Common myeloid progenitor, CD34-positive (primary cell): ENCODE measurements at regions not wholly inside any gene's neighbourhood (a gene's known extent, or its start where the extent isn't known, plus 50 kb on each side); places are given as distances from the start of the nearest gene placed in this dataset.

Source experiments
- CTCF ChIA-PET: fragments of 350-600 bp; sonication (Branson Sonifier 250); formaldehyde crosslinking; loops from one replicate; lab custom pipeline; 2021; ENCODE audit warnings: antibody characterized with exemption; lab: Charles Lee
- POLR2A ChIA-PET: fragments of 350-600 bp; sonication (Branson Sonifier 250); formaldehyde crosslinking; loops from one replicate; lab custom pipeline; 2021; ENCODE audit warnings: antibody characterized with exemption; lab: Charles Lee
- DNase-seq, 3 donors: peaks; one replicate each; pipeline versions ENCODE4 v3.0.0 to v3.0.0-alpha.2; 2013
- H3K27ac ChIP-seq, 2 experiments: 1 replicate in 1 of 2; 2 replicates in 1 of 2; pipeline ENCODE4 v1.7.0; 2013; ENCODE audit warnings: inconsistent platforms in 2 of 2, low read length in 2 of 2, mild to moderate bottlenecking in 2 of 2, low read depth in 1 of 2, moderate library complexity in 1 of 2; ENCODE audit not compliant: severe bottlenecking in 2 of 2, insufficient read depth in 1 of 2, poor library complexity in 1 of 2
- H3K27me3 ChIP-seq, 5 experiments: replicated peaks in 2 of 5; 1 replicate in 3 of 5; 2 replicates in 2 of 5; pipeline versions ENCODE4 v1.6.1 to v1.7.0; 2013; ENCODE audit warnings: low read length in 4 of 5, mild to moderate bottlenecking in 2 of 5, moderate library complexity in 2 of 5, inconsistent platforms in 1 of 5; ENCODE audit not compliant: insufficient read depth in 5 of 5, control insufficient read depth in 4 of 5
- H3K36me3 ChIP-seq, 4 experiments: 1 replicate in 2 of 4; 2 replicates in 2 of 4; pipeline versions ENCODE4 v1.6.1 to v1.7.0; 2013; ENCODE audit warnings: low read length in 3 of 4, control low read depth in 1 of 4, mild to moderate bottlenecking in 1 of 4; ENCODE audit not compliant: control insufficient read depth in 4 of 4, insufficient read depth in 4 of 4
- H3K4me1 ChIP-seq, 4 experiments: 1 replicate in 3 of 4; 2 replicates in 1 of 4; pipeline versions ENCODE4 v1.6.1 to v1.7.1; 2013; ENCODE audit warnings: low read length in 3 of 4, mild to moderate bottlenecking in 3 of 4, control low read depth in 1 of 4, inconsistent platforms in 1 of 4, moderate library complexity in 1 of 4; ENCODE audit not compliant: control insufficient read depth in 4 of 4, insufficient read depth in 4 of 4; ENCODE audit errors: control extremely low read depth in 1 of 4
- H3K4me3 ChIP-seq, 7 experiments: 1 replicate in 4 of 7; 2 replicates in 3 of 7; pipeline versions ENCODE4 v1.5.1 to v1.7.0; 2013; ENCODE audit warnings: mild to moderate bottlenecking in 7 of 7, low read length in 6 of 7, moderate library complexity in 6 of 7, inconsistent platforms in 2 of 7, low read depth in 2 of 7, control low read depth in 1 of 7; ENCODE audit not compliant: insufficient read depth in 4 of 7, control insufficient read depth in 1 of 7; ENCODE audit errors: extremely low read depth in 1 of 7
- H3K9me3 ChIP-seq, 5 experiments: 1 replicate in 4 of 5; 2 replicates in 1 of 5; pipeline versions ENCODE4 v1.6.1 to v1.7.1; 2013; ENCODE audit warnings: low read length in 4 of 5, mild to moderate bottlenecking in 2 of 5, inconsistent platforms in 1 of 5, low read depth in 1 of 5, moderate library complexity in 1 of 5; ENCODE audit not compliant: control insufficient read depth in 4 of 5, insufficient read depth in 2 of 5; ENCODE audit errors: control extremely low read depth in 1 of 5
- WGBS: methylation state at CpG from one replicate; pipeline ENCODE4 v1.1.5; 2013; ENCODE audit not compliant: insufficient coverage; 5-methylcytosine and 5-hydroxymethylcytosine counted together

DNA sequence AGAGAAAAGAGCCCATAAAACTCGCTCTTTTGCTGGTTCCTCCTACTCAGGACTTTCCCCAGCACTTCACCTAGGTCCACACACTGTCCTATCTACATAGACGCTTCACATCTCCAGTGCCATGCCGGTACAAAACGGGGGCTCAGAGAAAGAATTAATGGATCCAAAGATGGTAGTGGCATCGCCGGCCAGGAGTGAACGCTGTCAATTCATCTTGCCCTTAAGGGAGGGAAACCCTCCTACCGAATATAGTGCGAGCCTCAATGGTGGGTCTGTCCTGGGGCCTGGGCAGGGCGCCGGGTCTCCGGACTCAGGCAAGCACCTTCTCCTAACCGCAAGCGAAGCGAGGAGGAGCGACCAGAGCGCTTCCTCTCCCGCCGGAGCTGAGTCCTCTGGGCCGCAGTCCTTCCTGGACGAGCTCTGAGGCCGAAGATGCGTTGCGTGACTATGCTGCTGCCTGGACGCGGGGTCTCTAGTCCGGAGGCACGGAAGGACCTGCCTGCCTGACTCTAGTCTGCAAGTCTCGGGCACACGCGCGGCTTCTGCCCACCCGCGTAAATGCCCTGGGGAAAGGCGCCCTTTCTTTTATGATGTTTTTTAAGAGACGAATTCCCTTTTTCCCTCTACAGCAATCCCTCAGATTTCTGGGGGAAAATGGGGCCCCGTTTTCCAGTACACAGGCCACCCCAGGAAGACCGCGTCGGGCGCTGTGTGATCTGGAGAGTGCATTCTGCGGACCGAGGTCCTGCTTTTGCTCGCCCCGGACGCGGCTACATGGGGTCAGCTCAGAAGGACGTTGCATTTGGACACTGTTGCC, 100.1 kb upstream of the PRDM1 start:
- H3K4me1 ChIP-seq = peaks cover 0 to 23% (median 17%) of the 10 kb centered on the region in 4 experiments
- peaks cover 0 to 5% (median 0%) of the 10 kb centered on the region in 5 experiments for H3K9me3 ChIP-seq
- peak overlapping the region in 4 of 7 experiments; percentile 46 to 48 (median 46) for H3K4me3 ChIP-seq
- ChIA-PET POLR2A (no interaction called here), CTCF (no interaction called here)
- no peaks in the 10 kb centered on the region for H3K36me3 ChIP-seq
- DNase-seq = peak in 1 of 3 donors; percentile 42
- H3K27me3 ChIP-seq = peaks cover 9 to 95% (median 60%) of the 10 kb centered on the region in 5 experiments
- no peak overlapping the region for H3K27ac ChIP-seq
- 13% methylated on average over 38 of the region's 48 CpGs for WGBS

GRCh38 chr6:105985098-105985815, 100.9 kb upstream of the PRDM1 start:
- H3K36me3 ChIP-seq = no peaks in the 10 kb centered on the region
- WGBS = 35% methylated on average over 4 of the region's 5 CpGs
- peaks cover 11 to 94% (median 57%) of the 10 kb centered on the region in 5 experiments for H3K27me3 ChIP-seq
- DNase-seq = no peak
- ChIA-PET CTCF (no interaction called here), POLR2A (no interaction called here)
- H3K27ac ChIP-seq = no peak overlapping the region
- peaks cover 0 to 26% (median 19%) of the 10 kb centered on the region in 4 experiments for H3K4me1 ChIP-seq
- peak overlapping the region in 1 of 7 experiments; percentile 48 for H3K4me3 ChIP-seq
- H3K9me3 ChIP-seq = peaks cover 0 to 5% (median 0%) of the 10 kb centered on the region in 5 experiments

- Histone ChIP-seq H3K4me3 (no peak overlapping the region), H3K36me3 (no peaks in the 10 kb centered on the region), H3K9me3 (peaks cover 0 to 5% (median 0%) of the 10 kb centered on the region in 5 experiments), H3K27me3 (peaks cover 9 to 79% (median 43%) of the 10 kb centered on the region in 5 experiments), H3K27ac (no peak overlapping the region), H3K4me1 (peaks cover 0 to 26% (median 19%) of the 10 kb centered on the region in 4 experiments)
- no peak for DNase-seq
- CTCF ChIA-PET = interaction anchor here (1.0 to 1.8 kb wide), 2 partner anchors 9 to 90 kb away, joined by 3 to 7 read pairs; no protein-coding TSS in a partner anchor
- POLR2A ChIA-PET = no interaction called here
Observed at GRCh38 chr6:105983763-105984162, 102.4 kb upstream of the PRDM1 start.

DNA sequence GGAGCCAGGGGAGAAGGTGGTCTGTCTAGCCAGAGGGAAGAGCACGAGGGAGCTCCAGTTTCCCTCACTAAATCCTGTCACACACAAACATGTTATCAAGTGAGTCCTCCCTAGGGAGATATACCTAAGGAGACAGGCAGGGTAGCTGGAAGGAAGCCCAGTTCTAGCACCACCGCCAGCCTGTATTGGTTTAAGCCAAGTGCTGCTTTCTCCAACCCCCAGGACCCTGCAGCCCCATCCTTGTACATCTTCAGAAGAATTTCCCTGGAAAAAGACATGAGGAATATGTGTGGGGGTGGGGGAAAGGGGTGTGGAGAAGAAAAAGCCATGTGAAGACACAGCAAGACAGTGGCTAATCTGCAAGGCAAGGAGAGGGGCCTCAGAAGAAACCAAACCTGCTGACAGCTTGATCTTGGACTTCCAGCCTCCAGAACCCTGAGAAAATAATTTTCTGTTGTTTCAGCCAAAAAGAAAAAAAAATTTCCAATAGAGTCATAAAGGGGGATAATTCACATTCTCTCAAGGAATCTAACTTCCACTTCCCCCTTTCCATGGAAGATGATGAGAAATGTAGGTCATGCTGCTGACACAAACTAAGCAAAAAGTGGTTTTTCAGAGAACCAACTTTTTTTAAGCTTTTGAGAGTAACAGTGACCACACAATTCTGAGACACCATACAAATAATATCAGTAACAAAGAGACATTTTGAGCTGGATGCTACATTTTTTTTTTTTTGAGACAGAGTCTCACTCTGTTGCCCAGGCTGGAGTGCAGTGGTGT, 103.2 kb upstream of the PRDM1 start:
- H3K27me3 ChIP-seq = peaks cover 7 to 71% (median 38%) of the 10 kb centered on the region in 5 experiments
- H3K4me3 ChIP-seq = no peak overlapping the region
- H3K36me3 ChIP-seq = no peaks in the 10 kb centered on the region
- WGBS = no CpG with 5 or more reads among the region's 2 CpGs
- DNase-seq = no peak
- H3K27ac ChIP-seq = no peak overlapping the region
- H3K4me1 ChIP-seq = peaks cover 0 to 26% (median 19%) of the 10 kb centered on the region in 4 experiments
- POLR2A ChIA-PET = interaction anchor here (0.7 kb wide), 1 partner anchor 153 kb away, joined by 4 read pairs; no protein-coding TSS in a partner anchor
- CTCF ChIA-PET = interaction anchor here (0.8 to 1.8 kb wide), 3 partner anchors 9 to 89 kb away, joined by 3 to 7 read pairs (median 3); no protein-coding TSS in a partner anchor
- H3K9me3 ChIP-seq = peaks cover 0 to 5% (median 0%) of the 10 kb centered on the region in 5 experiments

DNA sequence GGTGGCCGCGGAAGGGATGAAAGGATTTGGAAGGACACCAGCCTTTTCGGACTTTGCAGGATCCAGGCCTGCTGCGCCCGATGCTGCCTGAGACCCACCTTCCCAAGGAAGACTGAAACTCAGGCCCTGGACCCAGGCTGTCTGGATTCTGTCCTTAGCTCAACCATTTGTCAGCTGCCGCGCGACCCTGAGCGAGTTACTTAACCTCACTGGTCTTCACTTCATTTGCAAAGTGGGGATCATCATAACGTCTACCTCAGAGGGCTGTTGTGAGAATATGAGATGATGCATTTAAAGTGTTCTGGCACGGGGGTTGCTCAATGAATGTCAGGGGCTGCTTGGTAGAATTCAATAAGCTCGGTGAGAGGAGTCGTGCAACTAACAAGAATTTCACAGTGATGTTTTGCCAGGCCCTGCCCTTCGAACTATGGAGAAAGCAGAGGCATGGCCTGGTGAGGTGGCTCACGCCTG, 104.2 kb upstream of the PRDM1 start:
- WGBS = 73% methylated on average over 15 of the region's 15 CpGs
- H3K4me3 ChIP-seq = peak overlapping the region in 3 of 7 experiments; percentile 41 to 65 (median 65)
- peaks cover 0 to 5% (median 0%) of the 10 kb centered on the region in 5 experiments for H3K9me3 ChIP-seq
- H3K36me3 ChIP-seq = no peaks in the 10 kb centered on the region
- H3K27ac ChIP-seq = no peak overlapping the region
- no peak for DNase-seq
- peaks cover 0 to 26% (median 19%) of the 10 kb centered on the region in 4 experiments for H3K4me1 ChIP-seq
- peaks cover 7 to 61% (median 29%) of the 10 kb centered on the region in 5 experiments for H3K27me3 ChIP-seq
- ChIA-PET POLR2A (no interaction called here), CTCF (no interaction called here)

- Histone ChIP-seq H3K27ac (no peak overlapping the region), H3K36me3 (no peaks in the 10 kb centered on the region), H3K27me3 (peaks cover 4 to 57% (median 27%) of the 10 kb centered on the region in 5 experiments), H3K4me3 (peak overlapping the region in 6 of 7 experiments; percentile 33 to 65 (median 49)), H3K4me1 (peaks cover 0 to 20% (median 17%) of the 10 kb centered on the region in 4 experiments), H3K9me3 (peaks cover 0 to 5% (median 0%) of the 10 kb centered on the region in 5 experiments)
- peak in 1 of 3 donors; percentile 50 for DNase-seq
- CTCF ChIA-PET = interaction anchor here (0.6 to 2.4 kb wide), 2 partner anchors 9 to 31 kb away, joined by 4 to 6 read pairs; no protein-coding TSS in a partner anchor
- 8% methylated on average over 61 of the region's 62 CpGs for WGBS
- POLR2A ChIA-PET = no interaction called here
Observed at GRCh38 chr6:105981002-105981887, 104.9 kb upstream of the PRDM1 start.
